Embryonic facial prominence (tissue), 1 donor: ENCODE measurements at regions not wholly inside any gene's neighbourhood (a gene's known extent, or its start where the extent isn't known, plus 50 kb on each side); places are given as distances from the start of the nearest gene placed in this dataset.

Experiments
- DNase-seq: peaks from one replicate; pipeline ENCODE4 v3.0.0-alpha.2; 2016; ENCODE audit errors: extremely low spot score

DNA sequence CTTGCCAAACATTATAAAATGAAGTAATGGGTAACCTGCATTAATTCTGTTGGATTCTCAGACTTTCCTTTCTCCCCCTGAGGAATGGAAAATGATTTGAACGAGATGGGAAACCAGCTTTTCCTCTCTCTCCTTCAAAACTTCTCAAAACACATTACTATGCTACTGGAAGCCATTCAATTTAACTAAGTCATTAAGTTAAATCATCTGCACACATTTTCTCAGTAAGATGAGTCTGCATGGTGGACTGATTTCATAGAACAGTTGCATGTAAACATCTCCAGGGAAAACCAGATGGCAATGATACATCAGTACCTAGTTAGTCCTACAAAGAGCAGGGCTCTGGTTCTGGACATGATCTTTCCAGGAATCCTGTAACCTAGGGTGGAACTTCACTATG lies 59.9 kb downstream of the BMP4 start:
- no peak for DNase-seq

DNA sequence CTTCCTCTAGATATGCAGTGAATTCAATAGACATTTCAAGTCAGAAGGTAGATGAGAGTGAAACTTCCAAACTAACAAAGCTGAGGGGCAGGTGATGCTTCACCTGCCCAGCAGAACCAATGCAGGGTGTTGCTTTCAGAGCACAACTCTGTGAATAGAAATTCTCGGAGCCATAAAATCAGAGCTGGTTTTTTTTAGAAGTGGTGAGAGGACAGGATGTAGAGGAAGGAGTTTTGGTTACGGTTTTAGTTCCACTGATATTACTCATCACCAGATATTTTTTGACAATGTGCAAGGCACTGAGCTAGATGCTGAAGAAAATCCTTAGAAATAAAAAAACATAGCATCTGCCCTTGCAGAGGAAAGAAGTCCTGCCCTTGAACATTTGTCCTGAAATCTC lies 62.2 kb downstream of the BMP4 start:
- no peak for DNase-seq

DNA sequence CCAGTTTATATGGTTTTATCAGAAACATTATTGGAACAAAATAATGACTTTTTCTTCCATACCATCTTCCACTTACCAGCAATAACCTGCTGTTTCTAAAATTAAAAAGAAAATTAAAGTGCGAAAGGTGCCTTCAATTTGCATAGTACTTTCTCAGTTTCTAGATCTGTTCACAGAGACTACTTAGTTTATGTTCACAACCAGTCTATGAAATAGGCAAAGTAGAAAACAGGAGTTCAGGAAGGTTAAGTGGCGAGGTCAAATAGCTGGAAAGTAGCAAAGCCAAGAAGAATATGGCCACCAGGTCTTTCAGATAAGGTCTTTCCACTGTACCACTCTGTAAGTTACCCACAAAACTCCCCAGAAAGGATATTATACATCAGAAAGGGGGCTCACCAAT lies 63.3 kb downstream of the BMP4 start:
- no peak for DNase-seq

GRCh38 chr14:53890611-53891101 lies 66.0 kb downstream of the BMP4 start:
- no peak for DNase-seq

DNA sequence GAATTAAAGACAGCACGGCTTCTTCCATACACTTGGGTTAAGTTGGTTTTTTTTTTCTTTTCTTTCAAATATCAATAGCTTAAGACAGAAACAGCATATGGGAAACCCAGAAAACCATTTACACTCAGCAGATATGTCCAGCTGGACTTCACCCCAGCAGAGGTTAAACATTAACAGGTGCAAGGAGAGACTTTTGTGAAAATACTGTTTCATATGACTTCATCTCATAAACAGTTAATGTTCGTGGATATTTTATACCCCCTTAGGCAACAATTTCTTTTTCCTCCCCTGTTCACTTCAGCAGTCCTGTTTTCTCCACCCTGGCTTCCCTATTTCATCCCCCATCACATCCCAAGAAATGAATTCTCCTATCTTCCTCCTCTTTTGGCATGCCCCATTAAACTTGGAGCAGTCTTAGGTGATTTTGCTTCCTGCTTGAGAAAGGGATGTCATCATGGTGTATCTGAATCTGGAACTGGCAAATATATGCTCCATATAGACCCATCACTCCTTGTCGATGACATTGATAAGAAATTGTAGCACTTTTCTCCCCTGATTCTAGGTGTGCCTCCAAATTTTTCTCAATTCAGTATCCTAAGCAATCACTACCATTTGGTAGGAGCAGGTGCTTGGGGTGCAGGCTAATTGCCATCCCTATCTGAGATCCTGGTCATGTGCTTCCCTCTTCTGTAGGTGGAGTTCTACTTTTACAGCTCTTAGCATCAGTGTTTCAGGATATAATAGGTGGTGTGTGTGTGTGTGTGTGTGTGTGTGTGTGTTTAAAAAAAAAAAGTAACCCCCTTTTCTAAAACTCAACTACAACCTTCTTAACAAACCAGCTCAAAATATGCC lies 67.9 kb downstream of the BMP4 start:
- no peak for DNase-seq

DNA sequence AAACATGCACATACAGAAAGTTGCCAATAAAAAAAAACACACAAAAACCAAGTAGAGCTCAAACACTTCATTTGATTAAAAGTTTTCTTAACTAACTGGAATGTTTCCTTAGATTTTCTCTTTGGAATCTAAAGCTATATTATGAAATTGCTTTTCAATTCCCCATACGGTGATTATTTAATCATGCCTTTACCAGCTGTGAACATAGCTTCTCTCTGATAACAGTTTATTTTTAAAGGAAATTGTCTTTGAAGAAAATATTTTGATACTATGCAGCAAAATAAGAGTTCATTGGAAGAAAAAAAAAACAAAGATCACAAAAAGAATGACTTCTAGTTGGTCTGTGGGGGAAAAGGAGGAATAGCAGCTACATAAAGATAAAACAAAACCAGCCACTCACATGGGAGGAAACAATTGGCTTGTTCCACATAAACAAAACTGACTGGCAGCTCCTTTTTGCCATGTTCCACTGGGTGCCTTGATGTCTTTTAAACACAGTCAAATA lies 71.4 kb downstream of the BMP4 start:
- no peak for DNase-seq

DNA sequence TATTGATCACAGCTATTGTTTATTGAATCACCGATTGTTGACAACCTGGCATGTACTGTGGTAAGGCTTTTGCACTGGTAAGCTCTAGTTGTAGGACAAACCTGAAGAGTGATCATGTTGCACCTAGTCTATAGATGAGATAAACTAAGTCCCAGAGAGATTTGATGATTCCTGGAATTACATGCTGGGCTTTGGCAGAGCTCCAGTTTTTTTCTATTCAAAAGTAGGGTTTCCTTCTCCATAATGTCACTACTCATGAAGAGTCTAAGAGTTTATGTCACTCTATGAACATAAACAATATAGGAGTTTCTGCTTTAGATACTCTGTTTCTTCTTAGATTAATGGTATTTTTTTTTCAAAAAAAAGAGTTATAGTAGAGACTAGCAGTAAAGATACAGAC lies 72.0 kb downstream of the BMP4 start:
- no peak for DNase-seq

GRCh38 chr14:53883739-53884138 lies 72.9 kb downstream of the BMP4 start:
- DNase-seq = no peak

GRCh38 chr14:53882684-53883083 lies 73.9 kb downstream of the BMP4 start:
- no peak for DNase-seq

DNA sequence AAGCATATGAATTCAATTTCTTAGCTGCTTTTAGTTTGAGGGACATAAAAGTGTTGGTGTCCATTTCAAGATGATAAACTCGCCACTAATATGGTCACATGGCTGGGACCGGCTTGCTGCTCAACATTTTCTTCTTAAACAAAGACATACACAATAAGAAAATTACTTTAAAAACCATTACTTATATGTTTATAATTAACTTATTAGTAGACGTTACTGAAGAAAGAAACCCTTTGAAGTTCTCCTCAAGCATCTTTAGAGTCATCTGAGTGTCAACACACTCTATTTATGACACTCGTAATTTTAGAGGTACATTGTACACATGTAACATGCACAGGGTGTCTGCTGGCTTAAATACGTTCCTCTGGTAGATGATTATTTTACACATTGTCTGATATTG lies 74.7 kb downstream of the BMP4 start:
- DNase-seq = no peak

DNA sequence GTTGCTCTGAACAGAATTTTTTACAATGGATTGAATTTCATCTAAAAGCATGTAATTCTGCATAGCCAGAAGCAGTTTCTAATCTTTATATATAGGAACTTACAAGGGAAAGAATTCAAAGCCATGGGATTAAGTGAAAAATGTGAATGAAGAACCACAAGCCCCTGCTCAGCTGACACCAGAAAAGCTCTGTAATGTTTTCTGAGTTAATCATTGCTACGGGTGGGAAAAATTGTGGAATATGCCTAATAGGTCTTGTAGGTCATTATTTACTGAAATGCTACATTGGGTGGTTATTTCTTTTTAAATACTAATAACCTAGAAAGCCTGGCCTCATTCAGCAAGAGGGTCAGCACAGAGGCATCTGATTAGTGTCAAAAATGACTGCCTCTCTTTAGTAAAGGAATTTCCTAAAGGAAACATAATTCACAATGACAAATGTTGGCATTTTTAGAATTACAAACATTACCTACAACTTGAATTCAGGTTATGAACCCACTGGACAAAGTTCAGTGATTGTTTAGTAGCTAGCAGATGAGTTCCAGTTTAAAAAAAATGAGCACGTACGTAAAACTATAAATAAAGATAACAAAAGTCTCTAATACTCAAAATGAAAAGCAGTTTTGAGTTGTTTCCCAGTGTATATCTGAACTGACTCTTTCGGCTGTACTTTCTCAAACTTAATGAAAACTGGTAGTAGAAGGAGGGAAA lies 75.3 kb downstream of the BMP4 start:
- DNase-seq = no peak

DNA sequence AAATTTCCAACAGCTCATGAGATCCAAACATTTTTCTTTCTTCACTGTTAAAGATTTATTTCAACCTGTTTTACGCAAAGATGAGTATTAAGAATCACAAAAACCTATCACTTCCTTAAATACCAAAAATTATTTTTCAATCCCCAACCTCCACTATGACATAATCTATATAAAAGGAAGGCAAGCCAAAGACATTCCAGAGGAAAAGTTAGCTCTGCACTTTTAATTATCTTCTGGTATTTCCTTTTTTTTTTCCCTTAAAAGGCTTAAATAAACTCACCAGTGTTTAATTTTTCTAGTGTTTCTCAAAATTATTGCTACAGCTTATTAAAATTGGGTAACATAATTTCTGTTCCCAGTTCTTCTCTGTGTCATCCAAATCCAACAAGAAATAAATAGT lies 75.9 kb downstream of the BMP4 start:
- no peak for DNase-seq

- no peak for DNase-seq
Measured at GRCh38 chr14:53879747-53880146, 76.9 kb downstream of the BMP4 start.

DNA sequence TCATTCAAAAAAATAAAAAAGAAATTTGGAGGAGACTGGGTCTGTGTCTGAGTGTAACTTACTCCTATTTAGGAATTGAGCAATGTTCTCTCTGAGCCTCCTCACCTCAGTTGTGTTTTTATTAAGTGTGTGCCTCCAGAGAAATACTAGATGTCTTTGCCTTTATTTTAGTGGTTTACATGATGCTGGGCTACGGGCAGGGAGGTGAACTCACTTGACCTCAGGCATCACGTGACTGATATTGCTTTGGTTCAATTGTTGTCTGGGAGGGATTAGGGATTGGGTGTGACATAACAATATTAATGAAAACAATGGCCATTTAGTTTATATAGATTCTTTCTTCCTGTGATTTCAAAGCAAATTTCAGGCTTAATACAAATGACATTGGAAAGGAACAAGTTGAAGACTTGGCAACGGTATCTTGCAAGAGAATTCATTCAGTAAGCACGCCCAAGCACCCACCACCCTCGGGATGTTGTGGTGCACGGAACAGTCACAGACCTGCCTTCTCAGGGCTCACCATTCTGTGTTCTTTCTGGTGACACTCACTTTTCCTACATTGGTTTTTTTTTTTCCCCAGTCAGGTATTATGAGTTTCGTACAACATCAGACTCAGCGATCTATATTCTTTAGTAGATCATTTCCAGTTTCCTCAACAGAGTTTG lies 77.5 kb downstream of the BMP4 start:
- DNase-seq = no peak

DNA sequence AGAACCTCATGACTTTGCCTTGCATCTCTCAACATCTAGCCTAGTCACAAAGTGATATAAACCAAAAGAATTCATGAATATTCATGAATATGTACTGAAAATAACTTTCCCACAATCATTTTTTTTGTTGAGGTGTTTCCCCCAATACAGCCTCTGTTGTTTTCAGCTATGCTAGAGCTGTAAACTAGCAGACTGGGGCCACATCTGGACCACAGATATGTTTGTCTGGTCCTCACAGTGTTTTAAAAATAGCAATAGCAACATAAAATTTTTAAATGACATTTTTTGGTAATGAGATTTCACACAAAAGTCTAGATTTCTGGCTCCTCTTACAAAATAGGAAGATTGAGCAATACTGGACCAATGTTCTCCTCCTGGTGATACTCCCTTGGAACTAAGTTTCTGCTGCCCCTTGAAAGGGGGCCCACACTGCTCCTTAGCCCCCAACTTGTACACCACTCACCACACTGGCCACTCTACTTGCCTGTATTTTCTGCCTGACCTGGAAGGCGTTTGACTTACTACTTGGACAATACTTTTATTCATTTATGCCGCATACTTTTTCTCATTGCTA lies 81.2 kb downstream of the BMP4 start:
- no peak for DNase-seq

DNA sequence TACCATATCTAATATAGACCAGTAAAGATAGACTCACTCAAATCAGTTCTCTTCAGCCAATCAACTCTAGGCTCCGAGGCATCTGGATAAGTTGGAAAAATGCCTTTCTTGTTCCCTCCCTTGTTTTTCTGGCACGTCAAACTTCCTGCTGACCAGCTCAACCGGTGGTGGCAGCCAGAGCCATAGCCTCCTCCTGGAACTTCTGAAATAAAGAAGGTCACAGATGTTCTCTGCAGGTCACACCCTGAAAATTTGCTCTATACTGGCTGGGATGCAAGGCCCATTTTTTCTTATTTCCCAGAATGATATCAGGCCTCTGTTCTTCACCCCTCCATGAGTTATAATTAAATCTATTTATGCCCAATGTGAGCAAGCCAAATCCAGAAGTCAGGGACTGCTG lies 81.9 kb downstream of the BMP4 start:
- DNase-seq = no peak

DNA sequence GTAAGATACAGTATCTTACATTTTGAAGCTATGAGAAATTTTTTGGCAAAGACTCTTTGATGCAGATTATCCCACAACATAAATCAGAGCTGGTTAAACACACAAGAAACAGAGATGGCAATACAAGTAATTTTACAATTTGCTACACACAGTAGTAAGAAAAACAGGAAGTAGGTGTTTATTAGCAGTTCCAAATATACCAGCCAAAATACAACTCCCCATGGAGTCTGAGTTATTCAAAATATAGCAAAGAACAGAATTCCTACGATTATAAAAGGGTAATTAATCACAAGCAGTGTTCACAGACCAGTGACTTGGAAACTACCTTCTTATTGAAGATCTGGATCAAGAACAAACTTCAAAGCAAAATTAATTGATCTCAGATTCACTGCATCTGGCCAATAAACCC lies 83.9 kb downstream of the BMP4 start:
- no peak for DNase-seq

DNA sequence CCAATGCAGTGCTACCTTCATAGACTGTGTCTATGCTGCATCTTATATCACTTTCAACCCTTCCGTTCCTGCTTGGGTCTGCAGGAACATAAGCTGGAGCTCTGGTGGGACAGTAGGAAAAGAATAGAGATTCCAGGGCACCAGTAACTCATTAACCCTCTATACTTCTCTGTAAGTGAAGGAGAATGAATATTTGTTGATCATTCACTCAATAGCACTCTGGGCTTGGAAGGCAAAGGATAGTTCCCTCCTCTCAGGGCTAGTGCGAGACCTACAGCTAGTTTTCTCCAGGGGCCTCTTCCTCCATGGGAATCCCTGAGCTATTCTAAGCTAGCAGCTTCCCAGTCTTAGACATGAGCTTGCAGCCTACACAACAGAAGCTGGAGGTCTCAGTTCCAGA lies 84.7 kb downstream of the BMP4 start:
- no peak for DNase-seq

GRCh38 chr14:53871011-53871410 lies 85.6 kb downstream of the BMP4 start:
- no peak for DNase-seq

GRCh38 chr14:53865711-53866110 lies 90.9 kb downstream of the BMP4 start:
- no peak for DNase-seq

GRCh38 chr14:53861781-53862180 lies 94.8 kb downstream of the BMP4 start:
- DNase-seq = no peak

- DNase-seq = no peak
Measured at GRCh38 chr14:53858345-53858684, 98.3 kb downstream of the BMP4 start.
